ENCODE measurements at regions not wholly inside any gene's neighbourhood (a gene's known extent, or its start where the extent isn't known, plus 50 kb on each side); places are given as distances from the start of the nearest gene placed in this dataset.

GRCh38 chr14:41973178-41973577 is 366.5 kb downstream of the LRFN5 start:
- Histone ChIP-seq H3K27me3 (replicated peaks) (no peaks in the 10 kb centered on the region), H3K36me3 (replicated peaks) (no peaks in the 10 kb centered on the region), H3K4me3 (ENCODE audit: low read depth, low read length) (no peak overlapping the region), H3K27ac (no peak overlapping the region)
- in situ Hi-C loops (cut with HindIII; ENCODE audit: low pct_ligation_motif_present, low sequenced_read_pairs), result no loop called here
- TF ChIP-seq CTCF (IDR thresholded peaks at IDR 0.05; ENCODE audit: low read depth, low read length, missing control alignments), result no peak
- no peak for DNase-seq

GRCh38 chr14:41972531-41972930 is 365.9 kb downstream of the LRFN5 start:
- Histone ChIP-seq H3K36me3 (replicated peaks) (no peaks in the 10 kb centered on the region), H3K4me3 (ENCODE audit: low read depth, low read length) (no peak overlapping the region), H3K27ac (no peak overlapping the region), H3K27me3 (replicated peaks) (no peaks in the 10 kb centered on the region)
- TF ChIP-seq CTCF (IDR thresholded peaks at IDR 0.05; ENCODE audit: low read depth, low read length, missing control alignments), result no peak
- in situ Hi-C loops (cut with HindIII; ENCODE audit: low pct_ligation_motif_present, low sequenced_read_pairs), result no loop called here
- DNase-seq, result no peak

GRCh38 chr14:41960281-41960680 is 353.6 kb downstream of the LRFN5 start:
- H3K27me3 ChIP-seq (replicated peaks), result no peaks in the 10 kb centered on the region
- no peak overlapping the region for H3K27ac ChIP-seq
- H3K36me3 ChIP-seq (replicated peaks), result no peaks in the 10 kb centered on the region
- DNase-seq, result no peak
- no peak for TF ChIP-seq CTCF (IDR thresholded peaks at IDR 0.05; ENCODE audit: low read depth, low read length, missing control alignments)
- in situ Hi-C loops (cut with HindIII; ENCODE audit: low pct_ligation_motif_present, low sequenced_read_pairs), result no loop called here
- H3K4me3 ChIP-seq (ENCODE audit: low read depth, low read length), result no peak overlapping the region

DNA sequence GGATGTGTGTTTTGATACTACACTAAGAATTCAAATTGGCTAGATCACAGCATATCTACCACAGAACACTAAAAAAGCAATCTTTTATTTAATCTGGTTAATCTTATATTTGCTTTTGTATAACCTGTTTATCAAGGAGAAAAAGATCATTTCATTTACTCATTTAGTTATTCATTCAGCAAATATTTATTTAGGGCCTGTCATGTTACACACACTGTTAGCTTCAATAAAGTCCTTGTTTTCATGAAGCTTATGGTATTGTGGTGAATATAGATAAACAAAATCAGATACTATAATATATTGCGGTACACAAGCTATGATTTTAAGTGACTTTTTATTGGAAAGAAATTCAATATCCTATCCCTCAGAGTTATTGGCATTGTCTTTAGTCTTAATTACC is 350.8 kb downstream of the LRFN5 start:
- DNase-seq, result no peak
- Histone ChIP-seq H3K27me3 (replicated peaks) (no peaks in the 10 kb centered on the region), H3K4me3 (ENCODE audit: low read depth, low read length) (no peak overlapping the region), H3K27ac (no peak overlapping the region), H3K36me3 (replicated peaks) (no peaks in the 10 kb centered on the region)
- in situ Hi-C loops (cut with HindIII; ENCODE audit: low pct_ligation_motif_present, low sequenced_read_pairs), result no loop called here
- no peak for TF ChIP-seq CTCF (IDR thresholded peaks at IDR 0.05; ENCODE audit: low read depth, low read length, missing control alignments)
